Cardiac fibroblast (primary cell): ENCODE measurements at regions not wholly inside any gene's neighbourhood (a gene's known extent, or its start where the extent isn't known, plus 50 kb on each side); places are given as distances from the start of the nearest gene placed in this dataset.

Source experiments
- DNase-seq, 2 donors: peaks; one replicate each; pipeline versions ENCODE4 v3.0.0 to v3.0.0-alpha.2; 2010; ENCODE audit warnings: low read depth in 2 of 2
- H3K4me3 ChIP-seq, 2 donors: replicated peaks in 1 of 2; 1 replicate in 1 of 2; 2 replicates in 1 of 2; pipeline ENCODE4 v1.5.1; 2011; ENCODE audit warnings: low read depth in 2 of 2, low read length in 2 of 2, mild to moderate bottlenecking in 2 of 2, moderate library complexity in 1 of 2
- TF ChIP-seq, protein P1 (sequence below): IDR thresholded peaks from one replicate; pipeline ENCODE4 v1.5.1; 2011; ENCODE audit warnings: low read depth, mild to moderate bottlenecking, low read length, inconsistent platforms

DNA sequence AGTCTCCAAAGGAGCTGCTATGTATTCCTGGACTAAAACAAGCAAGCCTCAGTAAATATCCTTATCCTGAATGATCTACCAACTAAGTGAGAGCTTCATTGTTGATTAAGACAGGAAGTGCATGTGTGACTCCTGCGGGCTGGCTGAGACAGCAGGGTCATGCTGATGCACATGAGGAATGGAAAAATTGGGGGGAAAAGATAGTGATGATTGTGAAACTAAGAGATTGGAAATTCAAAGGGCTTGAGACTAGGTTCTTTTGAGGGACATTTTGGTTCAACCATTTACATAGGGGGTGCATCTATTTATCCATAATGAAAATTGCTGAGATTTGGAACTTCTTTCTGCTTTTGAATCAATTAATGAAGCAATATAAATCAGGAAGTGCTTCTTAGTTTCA, 61.1 kb upstream of the C1QTNF7 start:
- no peak for DNase-seq
- TF ChIP-seq, protein P1, sequence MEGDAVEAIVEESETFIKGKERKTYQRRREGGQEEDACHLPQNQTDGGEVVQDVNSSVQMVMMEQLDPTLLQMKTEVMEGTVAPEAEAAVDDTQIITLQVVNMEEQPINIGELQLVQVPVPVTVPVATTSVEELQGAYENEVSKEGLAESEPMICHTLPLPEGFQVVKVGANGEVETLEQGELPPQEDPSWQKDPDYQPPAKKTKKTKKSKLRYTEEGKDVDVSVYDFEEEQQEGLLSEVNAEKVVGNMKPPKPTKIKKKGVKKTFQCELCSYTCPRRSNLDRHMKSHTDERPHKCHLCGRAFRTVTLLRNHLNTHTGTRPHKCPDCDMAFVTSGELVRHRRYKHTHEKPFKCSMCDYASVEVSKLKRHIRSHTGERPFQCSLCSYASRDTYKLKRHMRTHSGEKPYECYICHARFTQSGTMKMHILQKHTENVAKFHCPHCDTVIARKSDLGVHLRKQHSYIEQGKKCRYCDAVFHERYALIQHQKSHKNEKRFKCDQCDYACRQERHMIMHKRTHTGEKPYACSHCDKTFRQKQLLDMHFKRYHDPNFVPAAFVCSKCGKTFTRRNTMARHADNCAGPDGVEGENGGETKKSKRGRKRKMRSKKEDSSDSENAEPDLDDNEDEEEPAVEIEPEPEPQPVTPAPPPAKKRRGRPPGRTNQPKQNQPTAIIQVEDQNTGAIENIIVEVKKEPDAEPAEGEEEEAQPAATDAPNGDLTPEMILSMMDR = no peak
- H3K4me3 ChIP-seq = no peak overlapping the region

DNA sequence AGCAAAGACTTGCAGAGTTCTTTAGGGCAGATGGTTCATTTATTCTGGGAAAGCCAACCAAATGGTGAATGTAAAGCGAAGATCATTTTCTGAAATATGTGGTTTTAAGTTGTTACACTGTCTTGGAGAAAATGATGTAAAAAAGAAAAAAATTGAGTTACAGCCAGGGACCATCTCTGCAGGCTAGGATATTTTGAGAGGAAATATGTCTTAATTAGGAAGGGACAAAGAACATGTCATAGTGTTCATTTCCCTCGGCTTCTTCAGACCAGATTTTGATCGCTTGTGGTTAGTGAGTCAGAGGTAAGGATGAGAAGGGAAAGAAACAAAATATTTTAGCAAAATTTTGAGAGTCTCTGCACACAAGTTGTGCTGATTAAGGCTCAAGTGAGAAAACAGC, 59.0 kb upstream of the C1QTNF7 start:
- peak; percentile 52 to 58 for DNase-seq
- TF ChIP-seq, protein P1 = no peak

DNA sequence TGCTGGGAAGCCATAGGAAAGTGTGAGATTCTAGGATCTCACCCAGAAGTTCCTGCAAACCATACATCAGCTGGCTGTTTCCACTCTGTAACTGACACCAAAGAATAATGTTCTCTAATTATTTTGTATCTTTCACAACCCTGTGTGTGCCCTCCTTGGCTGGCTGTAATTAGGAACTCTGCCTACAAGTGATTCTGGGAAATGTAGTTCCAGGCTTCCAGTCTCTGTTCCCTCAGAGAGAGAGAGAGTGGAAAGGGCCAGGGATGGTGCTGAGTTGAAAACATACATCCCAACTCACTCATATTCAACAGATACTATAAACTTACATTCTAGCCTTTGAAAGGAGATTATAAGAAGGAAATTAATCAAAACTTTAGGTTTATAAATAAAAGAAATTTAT, 57.5 kb upstream of the C1QTNF7 start:
- H3K4me3 ChIP-seq = no peak overlapping the region
- TF ChIP-seq, protein P1 = no peak
- no peak for DNase-seq

More for the DNA sequence above, 59.0 kb upstream of the C1QTNF7 start:
- no peak overlapping the region for H3K4me3 ChIP-seq

DNA sequence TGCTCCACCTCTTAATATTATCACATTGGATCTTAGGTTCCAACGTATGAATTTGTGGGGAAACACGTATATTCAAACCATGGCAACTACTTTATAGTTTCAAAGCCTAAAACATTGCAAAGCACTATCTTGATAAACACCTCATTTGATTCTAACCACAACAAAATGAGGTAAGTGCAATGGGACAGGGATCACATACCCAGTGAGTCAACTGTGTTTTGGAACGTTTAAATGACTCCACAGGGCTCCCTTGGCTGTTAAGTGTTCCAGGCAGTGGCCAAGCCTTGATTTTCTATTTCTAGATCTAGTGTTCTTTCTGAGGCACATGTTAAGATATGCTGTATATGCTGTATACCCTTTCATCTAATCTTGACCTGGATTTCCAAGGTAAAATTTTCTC, 54.5 kb upstream of the C1QTNF7 start:
- peak in 1 of 2 donors; percentile 50 for DNase-seq
- H3K4me3 ChIP-seq = no peak overlapping the region
- TF ChIP-seq, protein P1 = no peak

DNA sequence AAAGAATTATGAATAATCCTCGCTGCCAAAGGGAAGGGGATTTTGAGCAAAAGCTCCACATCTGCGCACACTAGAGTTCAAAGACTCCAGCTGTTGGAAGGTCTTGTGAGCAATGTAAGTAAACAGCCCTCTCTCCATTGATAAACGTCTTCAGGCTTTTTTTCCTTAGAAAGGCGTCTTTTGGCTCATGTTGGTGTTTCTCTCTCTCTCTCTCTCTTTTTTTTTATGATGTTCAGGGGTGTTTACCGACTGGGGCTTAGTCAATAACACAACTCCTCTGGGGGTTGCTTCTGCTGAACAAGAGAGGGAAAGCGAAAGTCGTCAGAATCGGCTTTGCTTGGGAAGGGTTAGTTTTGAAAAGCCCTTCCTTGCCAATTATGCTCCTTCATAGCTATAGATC, 53.2 kb upstream of the C1QTNF7 start:
- H3K4me3 ChIP-seq = peak overlapping the region; percentile 18 to 37
- TF ChIP-seq, protein P1 = no peak
- DNase-seq = peak; percentile 59 to 76

DNA sequence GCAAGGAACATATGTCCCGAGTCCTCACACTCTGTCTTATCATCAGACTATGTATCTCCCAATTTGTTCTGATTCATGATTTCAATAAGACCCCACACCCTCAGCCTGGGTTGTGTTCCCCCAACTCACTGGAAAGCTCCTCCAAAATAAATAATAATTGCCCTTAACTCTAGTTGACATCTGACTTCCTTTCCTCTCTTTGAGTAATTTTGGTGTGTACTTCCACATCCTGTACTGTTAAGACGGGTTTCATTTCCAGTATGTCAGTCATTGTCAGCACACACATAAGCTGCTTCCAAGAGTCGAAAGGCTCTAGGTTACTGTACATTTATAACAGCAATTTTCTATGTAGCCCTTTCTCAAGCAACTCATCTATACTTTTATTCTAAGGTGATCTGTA, 52.2 kb upstream of the C1QTNF7 start:
- no peak overlapping the region for H3K4me3 ChIP-seq
- TF ChIP-seq, protein P1 = no peak
- DNase-seq = no peak

DNA sequence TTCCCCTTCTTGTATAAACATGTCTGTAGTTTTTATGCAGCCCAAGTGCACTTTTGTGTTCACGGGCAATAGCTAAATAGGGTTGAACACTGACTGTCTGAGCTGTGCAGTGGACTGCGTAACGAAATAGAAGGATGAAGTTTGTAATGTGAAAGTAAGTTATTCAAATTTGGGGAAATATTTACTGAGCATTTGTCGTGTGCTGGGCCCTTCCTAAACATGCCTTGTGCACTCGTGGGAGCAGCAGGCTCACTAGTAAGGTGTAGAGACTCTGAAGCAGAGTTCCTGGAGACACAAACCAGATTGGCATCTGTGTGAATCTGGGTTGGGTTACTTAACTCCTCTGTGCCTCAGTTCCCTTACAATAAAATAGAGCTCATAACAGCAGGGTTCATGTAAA, 51.7 kb upstream of the C1QTNF7 start:
- TF ChIP-seq, protein P1 = no peak
- H3K4me3 ChIP-seq = no peak overlapping the region
- DNase-seq = no peak
